HUES48 (cell line): ENCODE measurements at regions not wholly inside any gene's neighbourhood (a gene's known extent, or its start where the extent isn't known, plus 50 kb on each side); places are given as distances from the start of the nearest gene placed in this dataset.

Experiments used
- H3K27ac ChIP-seq: one replicate; pipeline ENCODE4 v1.7.0; 2013; ENCODE audit warnings: low read depth, low read length, inconsistent platforms
- H3K27me3 ChIP-seq: 2 replicates; pipeline ENCODE4 v1.6.1; 2013; ENCODE audit warnings: mild to moderate bottlenecking, low read length; ENCODE audit not compliant: control insufficient read depth, insufficient read depth
- H3K36me3 ChIP-seq: 2 replicates; pipeline ENCODE4 v1.6.1; 2013; ENCODE audit warnings: low read length; ENCODE audit not compliant: control insufficient read depth, insufficient read depth
- H3K4me1 ChIP-seq: 2 replicates; pipeline ENCODE4 v1.6.1; 2013; ENCODE audit warnings: mild to moderate bottlenecking, low read length; ENCODE audit not compliant: control insufficient read depth, insufficient read depth
- H3K4me3 ChIP-seq: 2 replicates; pipeline ENCODE4 v1.5.1; 2013; ENCODE audit warnings: mild to moderate bottlenecking, low read depth, low read length
- H3K9ac ChIP-seq: 2 replicates; pipeline ENCODE4 v1.6.1; 2013; ENCODE audit warnings: mild to moderate bottlenecking, low read depth, low read length, moderate library complexity
- H3K9me3 ChIP-seq: 2 replicates; pipeline ENCODE4 v1.6.1; 2013; ENCODE audit warnings: low read length; ENCODE audit not compliant: control insufficient read depth, insufficient read depth

DNA sequence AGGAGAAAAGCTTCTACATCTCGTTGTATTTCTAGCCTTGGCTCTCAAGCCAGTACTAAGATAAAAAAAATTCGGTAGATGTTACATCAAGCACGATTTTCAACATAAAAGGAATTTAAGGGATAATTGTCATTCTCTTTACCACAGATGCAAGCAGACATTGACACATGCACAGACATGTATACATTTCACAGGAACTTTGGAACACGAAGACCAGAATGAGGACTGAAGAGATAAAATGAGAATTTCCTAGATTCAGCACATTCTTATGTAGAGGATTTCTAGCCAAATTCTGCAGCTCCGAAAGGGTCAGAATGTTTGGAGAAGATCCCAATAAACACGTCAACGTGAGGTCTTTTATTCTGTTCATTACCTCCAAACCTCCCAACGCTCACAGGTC is 284.5 kb upstream of the ARGLU1 start:
- Histone ChIP-seq H3K36me3 (no peaks in the 10 kb centered on the region), H3K4me1 (0 out of 2 replicates have a peak, but pooled peaks cover 6% of the 10 kb centered on the region), H3K9me3 (no peaks in the 10 kb centered on the region), H3K27ac (no peak overlapping the region), H3K27me3 (no peaks in the 10 kb centered on the region), H3K9ac (no peak overlapping the region), H3K4me3 (no peak overlapping the region)

DNA sequence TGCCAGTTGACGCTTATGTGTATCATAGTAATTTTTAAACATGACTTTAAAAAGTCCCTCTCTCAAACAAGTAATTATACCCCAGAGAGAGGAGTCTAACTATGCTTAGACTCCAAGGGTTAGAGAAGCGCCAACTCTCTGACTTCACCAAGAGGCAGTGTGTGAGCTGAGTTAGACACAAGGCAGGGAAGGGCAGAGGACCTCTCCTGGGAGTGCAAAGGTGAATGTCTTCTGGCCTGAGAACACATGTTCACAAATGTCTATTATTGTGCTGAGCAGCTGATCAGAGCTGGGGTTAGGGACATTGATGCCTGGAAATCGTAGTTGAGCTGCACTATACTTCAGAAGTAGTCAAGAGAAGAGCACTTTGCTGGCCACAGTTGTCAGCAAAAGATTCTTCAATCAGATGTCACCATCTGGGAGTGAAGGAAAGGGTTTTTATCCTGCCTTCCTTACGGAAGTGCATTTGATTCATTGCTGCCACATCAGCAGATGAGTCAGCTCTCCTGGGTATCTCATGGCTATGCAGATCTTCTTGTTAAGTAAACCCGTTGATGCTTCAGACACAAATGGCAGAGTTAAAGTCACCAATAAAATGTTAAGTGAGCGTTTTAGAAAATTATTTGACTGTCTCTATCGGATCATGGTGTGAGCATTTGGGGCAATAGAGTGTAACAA is 283.2 kb upstream of the ARGLU1 start:
- Histone ChIP-seq H3K9me3 (no peaks in the 10 kb centered on the region), H3K27me3 (no peaks in the 10 kb centered on the region), H3K27ac (no peak overlapping the region), H3K9ac (no peak overlapping the region), H3K36me3 (no peaks in the 10 kb centered on the region), H3K4me1 (0 out of 2 replicates have a peak, but pooled peaks cover 6% of the 10 kb centered on the region), H3K4me3 (no peak overlapping the region)

DNA sequence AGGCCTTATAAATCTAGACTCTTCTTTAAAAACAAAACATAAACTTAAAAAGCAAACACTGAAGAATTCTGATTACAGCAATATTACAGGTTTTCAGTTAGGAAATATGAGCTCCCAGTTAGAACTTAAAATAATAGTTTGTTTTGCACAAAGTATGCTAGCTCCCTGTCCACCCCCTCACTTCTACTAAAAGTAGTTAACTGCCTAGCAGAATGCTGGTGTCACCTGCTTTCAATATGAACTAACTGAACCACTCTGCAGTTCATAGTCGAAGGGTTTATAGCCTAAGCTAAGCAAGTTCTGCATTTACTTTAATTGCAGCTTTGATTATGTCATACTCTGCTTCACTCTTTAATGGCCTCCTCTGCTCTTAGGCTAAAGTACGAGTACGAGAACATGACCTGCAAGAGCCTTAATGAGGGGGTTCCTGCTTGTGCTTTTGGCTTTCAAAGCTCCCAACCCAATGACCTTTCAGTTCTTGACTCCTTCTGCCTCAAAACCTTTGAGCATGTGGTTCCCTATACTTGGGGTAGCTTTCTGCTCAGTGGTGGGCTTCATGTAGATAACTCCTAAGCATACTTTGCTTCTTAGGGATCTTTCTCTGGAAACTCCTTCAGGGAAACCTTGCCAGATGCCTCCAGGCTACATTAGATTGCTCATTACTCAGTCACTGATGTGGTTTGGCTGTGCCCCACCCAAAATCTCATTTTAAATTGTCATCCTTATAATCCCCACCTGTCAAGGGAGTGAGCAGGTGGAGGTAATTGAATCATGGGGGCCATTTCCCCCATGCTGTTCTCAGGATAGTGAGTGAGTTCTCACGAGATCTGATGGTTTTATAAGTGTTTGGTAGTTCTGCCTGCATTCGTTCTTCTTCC is 278.9 kb upstream of the ARGLU1 start:
- Histone ChIP-seq H3K27ac (no peak overlapping the region), H3K36me3 (no peaks in the 10 kb centered on the region)

DNA sequence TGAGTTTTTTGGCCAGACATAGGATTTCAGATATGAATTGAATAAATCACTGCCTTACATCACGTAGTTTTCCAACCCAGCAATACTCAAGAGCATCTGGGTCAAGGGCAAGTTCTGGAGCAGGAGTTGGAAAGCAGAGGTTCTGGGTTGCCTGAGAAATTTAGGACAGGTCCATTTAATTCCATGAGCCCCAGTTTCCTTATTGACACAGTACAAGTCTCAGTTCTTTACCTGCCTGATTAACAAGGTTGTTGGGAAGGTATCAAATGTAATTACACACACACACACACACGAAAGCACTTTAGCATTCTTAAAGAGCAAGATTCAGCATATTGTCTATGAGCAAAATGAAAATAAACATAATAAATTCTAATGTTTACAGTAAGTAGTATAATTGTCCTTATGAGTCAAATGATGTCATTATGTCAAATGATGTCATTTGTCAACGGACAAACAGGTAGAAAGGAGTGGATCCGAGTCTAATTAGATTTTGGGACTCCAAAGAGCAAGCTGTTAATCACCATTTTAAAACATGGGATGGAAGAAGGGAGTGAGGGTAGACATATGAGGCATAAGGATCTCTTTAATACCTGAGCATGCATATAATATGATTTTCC is 268.4 kb upstream of the ARGLU1 start:
- H3K36me3 ChIP-seq = no peaks in the 10 kb centered on the region
- no peak overlapping the region for H3K9ac ChIP-seq
- no peaks in the 10 kb centered on the region for H3K9me3 ChIP-seq
- H3K27me3 ChIP-seq = no peaks in the 10 kb centered on the region
- no peak overlapping the region for H3K4me3 ChIP-seq
- peaks cover 10% of the 10 kb centered on the region for H3K4me1 ChIP-seq
- H3K27ac ChIP-seq = no peak overlapping the region

More for the DNA sequence above, 278.9 kb upstream of the ARGLU1 start:
- Histone ChIP-seq H3K4me3 (no peak overlapping the region), H3K27me3 (no peaks in the 10 kb centered on the region), H3K4me1 (0 out of 2 replicates have a peak, but pooled peaks cover 6% of the 10 kb centered on the region), H3K9ac (no peak overlapping the region), H3K9me3 (no peaks in the 10 kb centered on the region)

DNA sequence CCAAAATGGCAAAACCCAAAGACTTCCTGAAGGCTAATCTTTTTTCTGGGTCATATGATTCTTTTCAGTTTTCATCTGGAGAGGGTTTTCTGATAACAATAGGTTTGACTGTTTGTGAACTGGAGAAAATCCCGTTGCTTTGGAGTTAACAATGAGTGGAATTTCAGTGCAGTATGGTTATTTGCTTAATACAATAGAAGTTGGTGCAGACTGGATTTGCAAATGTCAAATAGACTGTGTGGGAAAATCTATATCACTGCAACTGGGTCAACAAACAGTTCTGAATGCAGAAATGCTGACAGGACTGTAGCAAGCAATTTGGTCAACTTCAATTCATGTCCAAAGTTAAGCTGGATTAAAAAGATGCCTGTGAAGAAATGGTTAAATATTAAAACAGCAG is 267.5 kb upstream of the ARGLU1 start:
- H3K4me1 ChIP-seq = peaks cover 10% of the 10 kb centered on the region
- H3K9ac ChIP-seq = no peak overlapping the region
- H3K4me3 ChIP-seq = no peak overlapping the region
- no peaks in the 10 kb centered on the region for H3K9me3 ChIP-seq
- no peaks in the 10 kb centered on the region for H3K27me3 ChIP-seq
- H3K27ac ChIP-seq = no peak overlapping the region
- H3K36me3 ChIP-seq = no peaks in the 10 kb centered on the region

DNA sequence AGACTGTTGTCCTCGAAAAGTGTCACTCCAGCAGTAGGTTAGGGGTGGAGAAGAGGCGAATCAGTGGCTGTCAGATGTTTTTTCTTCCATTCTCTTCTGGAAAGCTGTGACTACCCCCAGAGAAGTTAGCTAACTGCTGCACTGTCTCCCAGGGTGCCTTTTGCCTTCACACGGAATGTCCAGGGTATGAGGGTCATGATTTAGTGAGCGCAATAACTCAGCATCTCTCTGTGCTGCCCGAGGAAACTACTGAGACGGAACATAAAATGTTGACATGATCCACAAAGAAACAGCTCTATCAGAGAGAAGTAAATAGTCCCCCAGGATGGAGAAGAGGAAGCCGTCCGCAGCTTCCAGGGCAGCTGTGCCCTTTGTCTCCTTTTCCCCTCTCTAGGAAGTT is 254.0 kb upstream of the ARGLU1 start:
- Histone ChIP-seq H3K36me3 (no peaks in the 10 kb centered on the region), H3K4me3 (no peak overlapping the region), H3K9ac (no peak overlapping the region), H3K9me3 (no peaks in the 10 kb centered on the region), H3K27me3 (no peaks in the 10 kb centered on the region), H3K4me1 (0 out of 2 replicates have a peak, but pooled peaks cover 5% of the 10 kb centered on the region), H3K27ac (no peak overlapping the region)

DNA sequence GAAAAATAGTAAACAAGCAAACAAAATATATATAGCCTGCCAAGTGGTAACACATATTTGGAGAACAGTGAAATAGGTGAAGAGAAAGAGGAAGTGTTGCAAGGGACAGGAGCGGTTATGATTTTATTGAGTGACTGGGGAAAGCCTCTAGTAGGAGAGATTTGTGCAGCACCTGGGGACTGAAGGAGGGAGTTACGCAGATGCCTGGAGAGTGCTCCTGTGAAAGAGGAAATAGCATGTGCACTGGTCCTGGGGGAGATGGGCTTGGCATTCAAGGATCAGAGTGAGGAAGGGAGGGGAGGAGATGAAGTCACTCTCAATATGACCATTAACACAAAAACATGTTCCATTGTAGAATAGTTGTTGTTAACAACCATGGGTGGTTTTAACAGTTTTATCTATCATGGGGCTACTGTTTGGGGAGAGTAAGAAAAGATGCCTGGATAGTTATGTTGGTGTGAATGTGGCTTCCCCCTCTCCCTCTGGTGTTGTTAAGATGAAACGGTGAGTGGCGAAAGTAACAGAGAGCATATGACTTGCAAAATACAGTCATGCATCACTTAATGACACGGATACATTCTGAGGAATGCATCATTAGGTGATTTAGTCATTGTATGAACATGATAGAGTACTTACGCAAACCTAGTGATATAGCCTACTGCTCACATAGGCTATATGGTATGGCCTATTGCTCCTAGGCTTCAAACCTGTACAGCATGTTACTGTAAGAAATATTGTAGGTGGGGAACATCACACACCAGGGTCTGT is 251.7 kb upstream of the ARGLU1 start:
- no peak overlapping the region for H3K27ac ChIP-seq
- H3K36me3 ChIP-seq = no peaks in the 10 kb centered on the region

DNA sequence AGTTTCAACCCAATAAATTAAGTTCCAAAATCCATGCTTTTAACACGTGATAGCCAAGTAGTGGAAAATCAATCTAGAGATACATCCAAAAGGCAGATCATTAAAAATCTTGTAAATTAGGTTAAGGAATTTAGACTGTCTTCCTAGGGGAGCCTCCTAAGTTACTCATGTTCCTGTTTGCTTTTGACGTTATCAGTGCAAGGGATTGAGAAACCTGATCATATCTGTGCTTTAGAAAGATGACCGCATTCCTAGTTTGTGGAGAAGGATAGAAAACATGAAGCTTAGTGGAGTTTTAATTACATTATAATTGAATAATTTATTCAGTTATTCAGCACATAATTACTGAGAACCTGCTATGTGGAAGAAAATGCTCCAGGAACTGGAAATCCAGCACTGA is 251.0 kb upstream of the ARGLU1 start:
- Histone ChIP-seq H3K27me3 (no peaks in the 10 kb centered on the region), H3K4me1 (peaks cover 19% of the 10 kb centered on the region), H3K4me3 (no peak overlapping the region), H3K36me3 (no peaks in the 10 kb centered on the region), H3K27ac (no peak overlapping the region), H3K9me3 (no peaks in the 10 kb centered on the region), H3K9ac (no peak overlapping the region)

More for the DNA sequence above, 251.7 kb upstream of the ARGLU1 start:
- H3K27me3 ChIP-seq = no peaks in the 10 kb centered on the region
- no peak overlapping the region for H3K4me3 ChIP-seq
- H3K9ac ChIP-seq = no peak overlapping the region
- H3K4me1 ChIP-seq = peaks cover 17% of the 10 kb centered on the region
- H3K9me3 ChIP-seq = no peaks in the 10 kb centered on the region

DNA sequence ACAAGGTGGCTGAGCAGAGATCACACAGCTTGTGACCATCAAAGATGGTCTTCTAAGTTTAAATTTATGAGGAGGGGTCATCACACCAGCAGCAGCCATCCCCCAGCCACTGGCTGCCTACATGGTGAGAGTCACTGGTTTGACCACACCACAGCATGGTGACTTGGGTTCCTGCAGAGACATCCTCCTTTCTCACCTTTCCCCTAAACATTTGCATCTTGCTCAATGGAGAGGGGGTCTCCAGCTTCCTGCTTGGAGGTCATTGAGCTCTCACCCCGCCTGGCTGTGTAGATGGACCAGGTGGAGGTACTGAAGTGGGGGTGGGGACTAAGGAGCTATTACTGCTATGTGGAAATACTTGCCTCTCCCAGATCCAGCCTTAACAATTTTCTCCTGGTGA is 247.6 kb upstream of the ARGLU1 start:
- H3K27me3 ChIP-seq = no peaks in the 10 kb centered on the region
- H3K4me3 ChIP-seq = no peak overlapping the region
- H3K9ac ChIP-seq = no peak overlapping the region
- peak overlapping the region; percentile 51 for H3K27ac ChIP-seq
- peaks cover 33% of the 10 kb centered on the region for H3K4me1 ChIP-seq
- no peaks in the 10 kb centered on the region for H3K9me3 ChIP-seq
- H3K36me3 ChIP-seq = no peaks in the 10 kb centered on the region

DNA sequence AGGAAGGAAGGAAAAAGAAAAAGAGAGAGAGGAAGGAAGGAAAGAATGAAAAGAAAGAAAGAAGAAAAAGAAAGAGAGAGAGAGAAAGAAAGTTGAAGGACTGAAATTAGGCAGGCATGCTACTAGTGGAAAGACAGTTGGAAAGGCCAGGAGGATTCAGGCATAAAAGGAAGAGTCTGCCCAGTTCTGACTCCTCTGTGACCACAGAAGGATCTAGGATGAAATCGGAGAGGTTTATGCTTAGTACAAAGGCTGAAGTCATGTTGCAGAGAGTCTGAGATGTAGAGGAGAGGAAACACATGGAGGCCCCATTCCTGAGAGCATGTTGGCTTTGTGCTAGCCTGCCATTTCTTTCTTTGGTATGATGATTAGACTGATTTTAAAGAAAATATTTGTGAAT is 246.5 kb upstream of the ARGLU1 start:
- Histone ChIP-seq H3K36me3 (no peaks in the 10 kb centered on the region), H3K9me3 (no peaks in the 10 kb centered on the region), H3K27ac (no peak overlapping the region), H3K9ac (no peak overlapping the region), H3K4me1 (peaks cover 43% of the 10 kb centered on the region), H3K27me3 (no peaks in the 10 kb centered on the region), H3K4me3 (no peak overlapping the region)
